ENCODE measurements at regions not wholly inside any gene's neighbourhood (a gene's known extent, or its start where the extent isn't known, plus 50 kb on each side); places are given as distances from the start of the nearest gene placed in this dataset.

DNA sequence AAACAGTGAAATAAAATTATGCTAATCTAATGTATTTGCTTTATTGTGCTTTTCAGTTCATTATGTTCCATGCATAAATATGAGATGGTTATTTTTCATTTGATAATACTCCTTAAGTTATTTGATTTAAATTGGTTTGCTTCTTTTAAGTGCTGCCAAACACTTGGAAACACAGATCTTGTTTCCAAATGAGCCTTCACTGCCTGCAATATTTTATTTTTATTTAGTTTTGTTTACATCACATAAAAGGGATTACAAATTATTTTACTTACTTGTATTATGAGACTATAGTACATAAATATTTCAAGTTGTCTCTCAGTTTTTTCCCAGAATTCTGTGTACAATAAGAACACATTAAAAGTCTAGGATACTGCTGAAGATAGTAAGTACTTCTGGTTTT is 1662.4 kb upstream of the B3GALT2 start:
- intact Hi-C loops (cut with micrococcal nuclease; ENCODE audit: unreplicated experiment): no loop called here
- H3K4me2 ChIP-seq: no peak overlapping the region
- CTCF ChIA-PET: no interaction called here

GRCh38 chr1:194846488-194846887 is 1660.1 kb upstream of the B3GALT2 start:
- no peak overlapping the region for H3K4me2 ChIP-seq
- 0 out of 2 replicates have a peak overlapping the region, but pooled peaks have one; percentile 17 for H2AFZ ChIP-seq
- TF ChIP-seq CTCF (conservative IDR thresholded peaks at IDR 0.05): no peak
- TF ChIP-seq EZH2 (IDR thresholded peaks at IDR 0.05; ENCODE audit: low read depth): no peak
- H3K79me2 ChIP-seq (ENCODE audit: low read depth): no peaks in the 10 kb centered on the region
- no peaks in the 10 kb centered on the region for H3K36me3 ChIP-seq (ENCODE audit: low read depth)
- no peak for DNase-seq
- H3K9me2 ChIP-seq (ENCODE audit: insufficient read depth): no peaks in the 10 kb centered on the region
- H3K27me3 ChIP-seq (ENCODE audit: insufficient read depth, low read depth): no peaks in the 10 kb centered on the region
- ChIA-PET CTCF (no interaction called here), POLR2A (ENCODE audit: unreplicated experiment) (no interaction called here)
- H3K4me1 ChIP-seq (replicated peaks; ENCODE audit: insufficient read depth): no peaks in the 10 kb centered on the region
- no peaks in the 10 kb centered on the region for H4K20me1 ChIP-seq (ENCODE audit: insufficient read depth)
- H3F3A ChIP-seq (ENCODE audit: insufficient read depth, low read depth): no peaks in the 10 kb centered on the region
- H3K9me3 ChIP-seq (ENCODE audit: insufficient read depth, low read depth): no peaks in the 10 kb centered on the region
- intact Hi-C loops (cut with micrococcal nuclease; ENCODE audit: unreplicated experiment): no loop called here
- no peak overlapping the region for H3K4me3 ChIP-seq
- no peak overlapping the region for H3K27ac ChIP-seq
- BruUV-seq (replicated peaks): no TSS peak

More for the DNA sequence above, 1662.4 kb upstream of the B3GALT2 start:
- no peak for TF ChIP-seq CTCF (conservative IDR thresholded peaks at IDR 0.05)
- no peak for TF ChIP-seq EZH2 (IDR thresholded peaks at IDR 0.05; ENCODE audit: low read depth)
- H4K20me1 ChIP-seq (ENCODE audit: insufficient read depth): no peaks in the 10 kb centered on the region
- H3K4me3 ChIP-seq: no peak overlapping the region
- no peaks in the 10 kb centered on the region for H3K36me3 ChIP-seq (ENCODE audit: low read depth)
- H3K27ac ChIP-seq: no peak overlapping the region
- no peaks in the 10 kb centered on the region for H3K9me3 ChIP-seq (ENCODE audit: insufficient read depth, low read depth)
- POLR2A ChIA-PET (ENCODE audit: unreplicated experiment): no interaction called here
- DNase-seq: no peak
- no peak overlapping the region for H2AFZ ChIP-seq
- H3K79me2 ChIP-seq (ENCODE audit: low read depth): no peaks in the 10 kb centered on the region
- BruUV-seq (replicated peaks): no TSS peak
- no peaks in the 10 kb centered on the region for H3F3A ChIP-seq (ENCODE audit: insufficient read depth, low read depth)
- H3K27me3 ChIP-seq (ENCODE audit: insufficient read depth, low read depth): no peaks in the 10 kb centered on the region
- H3K9me2 ChIP-seq (ENCODE audit: insufficient read depth): no peaks in the 10 kb centered on the region
- H3K4me1 ChIP-seq (replicated peaks; ENCODE audit: insufficient read depth): no peaks in the 10 kb centered on the region

GRCh38 chr1:194843077-194843476 is 1656.7 kb upstream of the B3GALT2 start:
- Histone ChIP-seq H3K36me3 (ENCODE audit: low read depth) (no peaks in the 10 kb centered on the region), H3K4me3 (no peak overlapping the region), H3K4me2 (no peak overlapping the region), H3K27ac (no peak overlapping the region), H3F3A (ENCODE audit: insufficient read depth, low read depth) (no peaks in the 10 kb centered on the region), H3K27me3 (ENCODE audit: insufficient read depth, low read depth) (no peaks in the 10 kb centered on the region), H2AFZ (no peak overlapping the region; the same call in 1 of the 2 replicates), H3K9me2 (ENCODE audit: insufficient read depth) (no peaks in the 10 kb centered on the region), H3K79me2 (ENCODE audit: low read depth) (no peaks in the 10 kb centered on the region), H3K4me1 (replicated peaks; ENCODE audit: insufficient read depth) (no peaks in the 10 kb centered on the region), H3K9me3 (ENCODE audit: insufficient read depth, low read depth) (no peaks in the 10 kb centered on the region), H4K20me1 (ENCODE audit: insufficient read depth) (no peaks in the 10 kb centered on the region)
- BruUV-seq (replicated peaks): no TSS peak
- no peak for DNase-seq
- ChIA-PET POLR2A (ENCODE audit: unreplicated experiment) (no interaction called here), CTCF (no interaction called here)
- no peak for TF ChIP-seq EZH2 (IDR thresholded peaks at IDR 0.05; ENCODE audit: low read depth)
- no peak for TF ChIP-seq CTCF (conservative IDR thresholded peaks at IDR 0.05)
- intact Hi-C loops (cut with micrococcal nuclease; ENCODE audit: unreplicated experiment): no loop called here

Measured in PC-9 (cell line).